Activated naive CD8-positive, alpha-beta T cell (primary cell): ENCODE measurements at regions not wholly inside any gene's neighbourhood (a gene's known extent, or its start where the extent isn't known, plus 50 kb on each side); places are given as distances from the start of the nearest gene placed in this dataset.

ENCODE experiments used
- H3K27ac Mint-ChIP-seq: one replicate; pipeline ENCODE4 v1.8.0; 2021; ENCODE audit warnings: mixed read lengths
- H3K27me3 Mint-ChIP-seq: one replicate; pipeline ENCODE4 v1.8.0; 2021; ENCODE audit warnings: mixed read lengths
- H3K36me3 Mint-ChIP-seq: one replicate; pipeline ENCODE4 v1.8.0; 2021; ENCODE audit warnings: mixed read lengths
- H3K4me1 Mint-ChIP-seq: one replicate; pipeline ENCODE4 v1.8.0; 2021; ENCODE audit warnings: low read depth, mixed read lengths
- H3K4me3 Mint-ChIP-seq: one replicate; pipeline ENCODE4 v1.8.0; 2021; ENCODE audit warnings: mild to moderate bottlenecking, mixed read lengths
- H3K9me3 Mint-ChIP-seq: one replicate; pipeline ENCODE4 v1.8.0; 2021; ENCODE audit warnings: low read depth, mixed read lengths

DNA sequence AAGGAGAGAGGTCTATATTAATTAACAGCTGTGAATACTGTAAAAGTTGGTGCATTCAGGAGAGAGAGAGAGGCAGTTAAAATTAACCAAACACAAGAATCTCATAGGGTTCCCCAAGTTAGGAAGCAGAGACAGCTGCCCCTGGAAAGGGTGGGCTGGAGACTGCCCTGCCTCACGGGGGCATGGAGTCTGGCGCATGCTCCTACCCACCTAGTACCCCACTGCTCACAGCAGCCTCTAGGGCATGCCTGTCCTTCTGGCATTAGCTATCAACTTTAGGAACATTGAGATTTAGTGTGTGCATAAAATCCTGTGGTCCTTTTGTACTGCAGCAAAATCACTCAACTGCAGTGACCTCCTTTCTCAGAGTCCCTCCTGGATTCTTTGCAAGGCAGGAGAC lies 710.1 kb downstream of the SORCS3 start:
- H3K36me3 Mint-ChIP-seq, result no peaks in the 10 kb centered on the region
- H3K4me1 Mint-ChIP-seq, result no peaks in the 10 kb centered on the region
- H3K9me3 Mint-ChIP-seq, result no peaks in the 10 kb centered on the region
- no peak overlapping the region for H3K4me3 Mint-ChIP-seq
- no peak overlapping the region for H3K27ac Mint-ChIP-seq
- H3K27me3 Mint-ChIP-seq, result no peaks in the 10 kb centered on the region

DNA sequence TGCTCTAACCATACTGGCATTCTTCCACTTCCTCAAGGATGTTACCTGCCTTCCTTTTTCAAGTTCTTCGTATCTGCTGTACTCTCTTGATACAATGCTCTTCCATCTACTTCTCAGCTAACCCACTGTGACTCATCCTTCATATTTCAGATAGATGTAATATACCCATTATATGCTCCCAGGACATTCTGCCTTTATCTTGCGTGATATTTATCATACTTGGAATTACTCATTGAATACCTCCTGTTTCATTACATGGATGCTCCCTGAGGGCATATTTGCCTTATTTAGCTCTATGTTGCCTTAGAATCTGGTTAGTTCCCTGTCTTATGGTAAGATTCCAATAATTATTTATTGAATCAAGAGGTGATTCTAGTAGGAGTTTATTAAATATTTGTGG lies 706.4 kb downstream of the SORCS3 start:
- no peaks in the 10 kb centered on the region for H3K4me1 Mint-ChIP-seq
- no peaks in the 10 kb centered on the region for H3K9me3 Mint-ChIP-seq
- H3K27me3 Mint-ChIP-seq, result peaks cover 2% of the 10 kb centered on the region
- H3K27ac Mint-ChIP-seq, result no peak overlapping the region
- no peaks in the 10 kb centered on the region for H3K36me3 Mint-ChIP-seq
- H3K4me3 Mint-ChIP-seq, result no peak overlapping the region

GRCh38 chr10:105342606-105343005 lies 701.5 kb downstream of the SORCS3 start:
- Mint-ChIP-seq H3K9me3 (no peaks in the 10 kb centered on the region), H3K4me3 (no peak overlapping the region), H3K27me3 (peaks cover 2% of the 10 kb centered on the region), H3K27ac (no peak overlapping the region), H3K4me1 (no peaks in the 10 kb centered on the region), H3K36me3 (no peaks in the 10 kb centered on the region)

DNA sequence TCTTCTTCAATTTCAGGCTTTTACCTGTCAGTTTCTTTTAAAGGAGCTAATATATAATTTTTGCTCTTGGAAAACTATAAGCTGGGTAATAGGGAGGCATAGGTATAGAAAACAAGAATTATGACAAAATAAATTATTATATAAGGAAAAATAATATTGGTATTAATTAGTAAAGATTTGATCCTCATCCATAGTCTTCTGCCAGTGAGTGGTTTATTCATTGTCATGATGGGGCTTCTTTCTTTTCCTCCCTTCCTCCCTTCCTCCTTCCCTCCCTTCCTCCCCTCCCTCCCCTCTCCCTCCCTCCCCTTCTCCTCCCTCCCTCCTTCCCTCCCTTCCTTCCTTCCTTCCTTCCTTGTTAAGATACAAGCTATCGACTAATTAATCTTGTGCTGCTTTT lies 698.6 kb downstream of the SORCS3 start:
- peaks cover 5% of the 10 kb centered on the region for H3K27me3 Mint-ChIP-seq
- no peak overlapping the region for H3K27ac Mint-ChIP-seq
- H3K9me3 Mint-ChIP-seq, result peaks cover 4% of the 10 kb centered on the region
- no peaks in the 10 kb centered on the region for H3K4me1 Mint-ChIP-seq
- H3K4me3 Mint-ChIP-seq, result no peak overlapping the region
- H3K36me3 Mint-ChIP-seq, result no peaks in the 10 kb centered on the region

- Mint-ChIP-seq H3K36me3 (no peaks in the 10 kb centered on the region), H3K27me3 (peaks cover 4% of the 10 kb centered on the region), H3K27ac (no peak overlapping the region)
These were observed 687.5 kb downstream of the SORCS3 start for GRCh38 chr10:105328503-105329133.

More at GRCh38 chr10:105328503-105329133, 687.5 kb downstream of the SORCS3 start:
- Mint-ChIP-seq H3K9me3 (peaks cover 7% of the 10 kb centered on the region), H3K4me1 (no peaks in the 10 kb centered on the region), H3K4me3 (no peak overlapping the region)
